CD4-positive, alpha-beta T cell treated with Interferon gamma for 1 hour (primary cell): ENCODE measurements at regions not wholly inside any gene's neighbourhood (a gene's known extent, or its start where the extent isn't known, plus 50 kb on each side); places are given as distances from the start of the nearest gene placed in this dataset.

Source experiments
- DNase-seq: peaks from one replicate; pipeline ENCODE4 v3.0.0-alpha.2; 2020

DNA sequence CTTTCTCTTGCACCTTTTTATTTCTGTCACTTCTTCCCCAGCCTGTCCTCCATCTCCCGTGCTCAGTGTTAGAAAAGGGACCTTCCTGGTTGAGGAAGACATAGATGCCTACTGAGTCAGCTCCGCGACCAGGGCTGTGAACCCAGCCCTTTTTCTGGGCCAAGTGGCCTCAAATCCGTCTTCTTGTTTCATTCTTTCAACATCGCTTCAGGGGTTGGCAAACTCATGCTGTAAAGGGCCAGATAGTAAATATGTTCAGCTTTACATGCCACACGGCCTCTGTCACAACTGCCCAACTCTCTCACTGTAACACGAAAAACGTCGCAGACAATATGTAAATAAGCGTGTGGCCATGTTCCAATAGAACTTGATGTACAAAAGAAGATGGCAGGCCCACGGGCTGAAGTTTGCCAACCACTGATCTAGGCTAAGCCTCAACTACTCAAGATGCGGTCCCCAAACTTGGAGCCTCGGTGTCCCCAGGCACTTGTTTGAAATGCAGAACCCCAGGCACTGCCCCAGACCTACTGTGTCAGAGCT lies 338.4 kb downstream of the MN1 start:
- no peak for DNase-seq

DNA sequence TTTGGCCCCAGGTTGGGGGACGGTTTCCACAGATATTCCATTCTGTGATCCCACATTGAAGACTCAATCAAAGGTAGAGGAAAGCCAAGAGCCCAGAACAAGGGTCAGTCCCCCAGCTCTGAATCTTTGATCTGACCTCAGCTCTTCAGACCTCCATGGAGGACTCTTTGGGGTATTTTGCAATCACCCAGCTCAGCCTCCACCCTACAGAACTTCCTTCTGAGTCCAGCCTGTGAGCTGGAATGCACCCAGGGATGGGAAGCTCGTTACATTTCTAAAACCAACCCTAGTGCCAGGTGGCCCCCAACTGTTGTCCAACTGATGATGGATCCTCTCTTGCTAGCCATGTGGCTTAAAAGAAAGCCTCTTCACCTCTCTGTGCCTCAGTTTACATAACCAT lies 335.3 kb downstream of the MN1 start:
- no peak for DNase-seq

DNA sequence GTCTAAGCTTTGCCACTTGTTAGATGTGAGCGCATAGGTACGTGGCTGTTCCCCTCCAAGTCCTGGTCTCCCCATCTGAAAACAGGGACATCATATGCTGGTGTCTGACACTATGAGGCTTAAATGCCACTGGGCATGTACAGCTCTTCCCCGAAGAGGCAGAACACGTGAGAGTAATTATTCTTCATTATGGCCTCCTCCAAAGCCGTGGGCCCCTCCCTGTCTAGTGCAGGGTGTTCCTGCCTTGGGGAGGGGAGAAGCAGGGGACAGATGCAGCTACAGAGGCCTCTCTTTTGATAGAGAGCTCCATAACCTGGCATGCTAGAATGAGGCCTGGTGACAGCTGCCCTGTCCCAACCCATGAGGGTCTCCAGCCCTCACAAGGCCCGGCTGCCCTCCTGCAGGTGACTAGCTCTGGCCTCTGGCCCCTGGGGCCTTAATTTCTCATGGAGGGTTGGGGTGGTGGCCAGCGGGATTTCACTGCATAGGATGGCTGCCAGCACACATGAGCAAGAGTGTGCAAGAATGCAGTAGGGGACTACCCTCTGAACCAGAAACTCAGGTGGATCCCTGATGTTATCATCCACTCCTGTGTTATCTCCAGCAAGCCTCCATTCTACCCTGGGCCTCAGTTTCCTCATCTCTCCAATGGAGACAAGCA lies 334.6 kb downstream of the MN1 start:
- DNase-seq: no peak

DNA sequence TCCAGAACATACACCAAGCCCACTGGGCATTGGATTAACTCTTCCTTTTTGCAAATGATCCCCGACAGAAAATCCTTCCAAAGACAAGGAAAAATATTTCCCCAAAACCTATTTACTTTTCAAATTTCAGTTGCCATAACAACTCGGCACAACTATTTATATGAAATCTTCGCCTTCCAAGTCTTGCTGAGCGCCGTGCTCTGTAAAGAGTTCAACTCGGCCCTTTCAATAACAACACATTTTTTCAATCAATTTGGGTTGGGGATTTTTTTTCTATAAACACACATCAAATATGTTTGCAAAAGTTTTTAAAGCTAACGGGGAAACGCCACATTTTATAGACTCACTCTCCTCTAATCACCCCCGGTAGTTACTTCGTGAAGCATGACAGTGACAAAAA lies 333.8 kb downstream of the MN1 start:
- no peak for DNase-seq

DNA sequence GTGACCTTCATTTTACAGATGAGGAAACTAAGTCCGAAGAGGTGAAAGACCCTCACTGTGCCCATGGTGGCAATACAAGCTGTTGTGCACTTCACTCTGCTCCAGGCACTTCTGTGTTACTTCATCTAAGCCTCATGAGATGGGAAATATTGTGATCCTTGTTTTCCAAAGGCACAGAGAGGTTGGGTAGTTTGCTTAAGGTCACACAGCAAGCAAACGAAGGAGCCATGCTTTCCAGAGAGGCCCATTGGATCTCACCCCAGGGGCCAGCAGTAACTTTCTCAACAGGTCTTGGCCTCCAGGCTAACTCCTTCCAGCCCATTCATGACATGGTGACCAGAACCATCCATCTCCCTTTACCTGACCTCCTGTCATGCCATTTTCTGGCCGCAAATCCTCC lies 332.8 kb downstream of the MN1 start:
- no peak for DNase-seq

DNA sequence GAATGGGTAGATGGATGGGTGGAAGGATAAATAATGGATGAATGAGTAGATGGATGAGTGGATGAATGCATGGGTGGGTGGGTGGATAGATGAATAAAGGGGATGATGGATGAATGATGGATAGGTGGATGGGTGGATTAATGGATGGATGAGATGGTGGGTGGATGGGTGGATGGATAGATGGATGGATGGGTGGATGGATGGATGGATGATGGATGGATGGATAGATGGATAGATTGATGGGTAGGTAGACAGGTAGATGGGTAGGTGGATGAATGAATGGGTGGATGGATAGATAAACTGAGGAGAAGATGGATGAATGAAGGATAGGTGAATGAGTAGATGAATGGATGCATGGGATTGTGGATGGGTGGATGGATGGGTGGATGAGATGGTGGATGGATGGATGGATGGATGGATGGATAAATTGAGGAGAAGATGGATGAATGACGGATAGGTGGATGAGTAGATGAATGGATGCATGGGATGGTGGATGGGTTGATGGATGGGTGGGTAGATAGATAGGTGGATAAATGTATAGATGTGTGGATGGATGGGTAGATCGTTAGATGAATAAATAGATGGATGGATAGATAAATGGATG lies 331.3 kb downstream of the MN1 start:
- no peak for DNase-seq

DNA sequence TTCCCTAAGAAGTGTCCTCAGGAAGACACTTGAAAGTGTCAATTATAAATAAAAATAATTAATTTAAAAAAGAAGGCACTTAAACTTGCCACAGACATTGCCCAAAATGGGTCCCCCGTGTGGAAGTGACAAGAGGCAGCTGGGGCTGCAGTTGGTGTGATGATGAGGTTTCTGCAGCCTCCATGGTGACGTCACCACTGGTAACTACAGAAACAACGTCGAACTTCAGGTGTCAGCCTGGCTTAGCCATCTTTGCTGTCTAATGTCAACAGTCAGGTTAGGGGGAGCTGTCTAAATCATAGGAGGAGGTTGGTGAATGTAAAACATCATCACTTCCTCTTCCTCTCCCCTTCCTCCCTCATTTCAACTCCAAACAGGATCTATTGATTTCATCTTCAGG lies 328.6 kb downstream of the MN1 start:
- no peak for DNase-seq

DNA sequence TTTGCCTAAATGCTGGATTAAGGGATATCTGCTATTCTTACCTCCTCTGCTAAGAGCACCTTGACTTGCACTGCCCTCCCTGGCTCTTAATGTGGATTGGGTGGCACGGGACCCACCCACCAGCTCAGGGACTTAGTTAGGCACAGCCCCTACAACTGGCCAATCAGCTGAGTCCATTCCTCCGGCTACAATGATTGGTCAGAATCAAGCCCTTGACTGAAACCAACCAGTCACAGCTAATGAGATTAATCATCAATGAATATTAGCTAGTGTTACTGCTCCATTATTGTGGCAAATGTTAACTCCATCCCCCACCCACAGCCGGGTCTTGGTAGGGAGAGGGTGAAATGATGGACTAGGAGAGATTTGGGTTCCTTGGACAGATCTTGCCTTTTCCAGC lies 328.0 kb downstream of the MN1 start:
- no peak for DNase-seq

DNA sequence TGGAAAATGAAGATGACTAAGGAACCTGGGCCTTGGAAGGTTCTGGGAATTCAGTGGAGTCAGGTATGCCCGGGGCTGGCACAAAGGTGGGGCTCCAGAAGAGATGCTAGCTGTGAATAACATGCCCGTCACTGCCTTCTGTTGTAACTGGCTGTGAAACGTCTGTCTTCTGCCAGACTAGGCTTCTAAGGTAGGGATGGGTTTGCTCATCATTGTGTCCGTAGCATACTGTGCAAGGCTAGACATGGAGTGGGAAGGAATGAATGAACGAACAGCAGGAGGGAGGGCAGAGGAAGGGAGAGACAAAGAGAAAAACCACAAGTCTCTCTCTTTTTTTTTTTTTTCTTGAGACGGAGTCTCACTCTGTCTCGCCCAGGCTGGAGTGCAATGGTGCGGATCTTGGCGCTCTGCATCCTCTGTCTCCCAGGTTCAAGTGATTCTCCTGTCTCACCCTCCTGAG lies 327.4 kb downstream of the MN1 start:
- DNase-seq: no peak

DNA sequence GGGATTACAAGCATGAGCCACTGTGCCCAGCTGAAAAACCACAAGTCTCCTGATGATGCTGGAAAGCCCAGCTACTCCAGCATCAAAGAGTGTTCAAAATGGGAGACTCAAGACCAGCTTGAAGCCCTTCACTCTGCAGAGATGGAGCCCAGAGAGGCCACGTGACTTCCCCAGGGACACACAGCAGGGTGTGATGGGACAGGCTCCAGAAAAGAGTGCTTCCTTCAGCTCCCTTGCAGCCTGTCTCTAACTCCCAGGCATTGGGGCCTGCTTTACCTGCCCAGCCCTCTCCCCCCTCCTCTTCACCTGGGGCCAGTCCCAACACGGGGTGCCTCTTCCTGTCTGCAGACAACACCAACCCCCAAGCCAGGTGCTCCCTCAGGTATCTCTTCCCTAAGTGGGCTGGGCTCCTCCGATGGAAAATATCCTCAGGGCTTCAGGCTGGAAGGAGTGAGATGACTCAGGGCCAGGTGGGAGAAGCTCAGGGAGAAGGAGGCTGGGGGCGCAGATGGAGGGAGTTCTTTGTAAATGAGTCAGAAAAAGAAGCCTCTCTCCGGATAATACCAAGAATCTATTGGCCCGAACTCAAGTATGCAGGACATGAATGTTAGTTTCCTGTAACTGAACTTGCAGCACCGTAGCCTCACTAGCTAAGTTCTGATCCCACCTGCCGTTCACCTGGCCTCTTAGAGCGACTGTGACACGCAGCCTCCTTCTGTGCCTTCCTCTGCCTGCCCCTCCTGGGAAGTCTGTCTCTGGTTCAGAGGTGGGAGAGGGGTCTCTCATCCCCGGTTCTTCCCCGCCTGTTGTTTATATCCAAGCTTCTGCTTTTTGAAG lies 326.6 kb downstream of the MN1 start:
- no peak for DNase-seq

DNA sequence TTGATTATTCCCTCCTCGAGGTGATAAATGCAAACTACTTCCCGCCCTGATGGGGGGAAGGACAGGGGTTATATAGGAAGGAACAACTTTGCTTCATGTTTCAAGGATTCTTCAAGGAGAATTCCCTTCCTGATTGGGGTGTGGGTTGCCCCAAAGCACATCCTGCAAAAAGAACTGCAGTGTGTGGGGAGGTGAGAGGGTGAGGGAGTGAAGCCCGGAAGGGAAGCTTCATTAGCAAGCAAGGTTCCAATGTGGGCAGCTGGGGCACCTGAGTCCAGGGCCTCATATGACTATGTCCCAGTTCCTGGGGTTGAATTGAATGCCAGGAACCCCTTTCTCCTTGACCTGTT lies 326.0 kb downstream of the MN1 start:
- no peak for DNase-seq

DNA sequence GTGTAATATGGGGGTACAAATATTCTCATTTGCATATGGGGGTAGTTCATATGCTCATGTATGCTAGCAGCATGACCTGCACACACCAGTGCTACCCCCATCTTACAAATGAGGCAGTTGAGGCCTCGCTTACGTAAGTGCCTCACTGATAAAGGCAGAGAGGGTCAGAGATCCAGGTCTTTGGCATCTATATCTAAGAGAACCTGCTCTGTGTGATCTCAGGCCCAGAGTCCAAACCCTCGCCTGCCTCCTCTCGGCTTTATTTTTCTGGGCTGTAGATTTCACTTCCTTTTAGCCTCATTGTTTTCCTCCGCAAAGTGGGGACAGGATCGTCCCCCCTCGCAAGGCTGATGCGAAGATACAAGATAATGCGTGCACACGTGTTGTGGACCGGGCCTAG lies 325.2 kb downstream of the MN1 start:
- DNase-seq: no peak

DNA sequence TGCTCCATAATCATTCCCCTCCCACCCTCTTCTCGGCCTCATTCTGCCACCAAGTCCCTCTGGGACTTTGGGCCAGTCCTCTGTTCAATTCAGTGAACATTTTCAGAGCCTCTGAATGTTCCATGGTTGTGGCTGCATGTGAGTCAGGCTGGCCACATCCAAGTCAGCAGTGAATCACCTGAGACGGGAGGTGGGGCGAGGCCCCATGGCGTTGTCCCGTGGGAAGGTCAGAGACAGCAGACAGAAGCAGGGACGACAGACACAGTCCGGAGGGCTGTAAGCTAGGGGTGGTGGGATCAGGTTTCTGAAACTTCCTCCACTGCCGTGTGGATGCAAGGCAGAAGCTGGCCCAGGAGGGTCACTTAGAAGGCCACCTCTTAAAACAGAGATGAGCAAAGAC lies 324.8 kb downstream of the MN1 start:
- DNase-seq: no peak

DNA sequence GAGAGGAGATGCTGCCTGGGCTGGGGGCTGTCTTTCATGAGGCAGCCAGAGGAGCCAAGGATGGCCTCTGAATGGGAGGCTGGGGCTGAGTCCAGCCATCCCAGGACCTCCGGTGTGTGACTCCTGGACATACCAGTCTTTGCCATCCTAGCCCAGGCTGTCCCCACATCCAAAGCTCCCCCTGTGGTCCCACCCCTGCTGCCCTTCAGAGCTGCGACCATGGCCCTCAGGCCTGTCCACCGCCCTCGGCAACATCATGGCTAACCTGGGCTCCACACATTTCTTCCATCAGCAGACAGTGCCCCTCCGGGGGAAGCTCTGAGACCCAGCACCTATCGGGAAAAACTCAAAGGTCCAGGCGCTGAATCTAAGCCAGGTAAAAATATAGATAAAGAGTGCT lies 324.4 kb downstream of the MN1 start:
- no peak for DNase-seq

DNA sequence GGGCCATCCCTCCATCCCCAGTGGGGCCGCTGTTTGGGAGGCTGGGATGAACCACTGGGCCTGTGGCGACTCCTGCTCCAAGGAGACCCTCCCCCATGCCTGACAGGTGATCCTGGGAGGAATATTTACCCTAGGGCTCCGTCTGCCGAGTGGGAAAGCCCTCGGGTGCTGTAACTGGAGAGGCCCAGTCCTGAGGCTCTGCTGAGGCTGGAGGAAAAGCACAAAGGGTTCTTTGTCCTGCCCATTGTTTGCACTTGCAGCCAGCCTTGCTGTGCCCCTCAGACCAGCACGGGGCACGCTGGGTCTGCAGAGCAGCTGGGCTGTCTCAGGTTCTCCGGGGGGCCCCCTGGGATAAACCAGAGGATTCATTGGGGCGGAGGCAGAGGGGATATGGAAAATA lies 321.1 kb downstream of the MN1 start:
- DNase-seq: no peak

DNA sequence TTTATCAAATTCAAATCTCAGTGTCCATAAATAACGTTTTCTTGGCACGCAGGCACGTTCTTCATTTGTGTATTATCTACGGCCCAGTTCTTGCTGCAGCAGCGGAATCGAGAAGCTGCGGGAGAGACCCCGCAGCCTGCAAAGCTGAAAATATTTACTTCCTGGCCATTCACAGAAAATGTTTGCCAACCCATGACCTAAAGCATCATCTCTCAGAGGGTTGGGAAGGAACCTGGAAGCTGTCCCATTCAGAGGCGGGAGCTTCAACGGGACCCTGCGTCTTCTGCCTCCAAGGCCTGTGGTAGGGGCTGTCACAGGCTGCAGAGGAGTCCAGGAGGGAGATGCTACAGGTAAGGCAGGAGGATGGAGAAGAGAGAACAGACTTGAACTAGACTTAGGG lies 319.2 kb downstream of the MN1 start:
- DNase-seq: no peak

DNA sequence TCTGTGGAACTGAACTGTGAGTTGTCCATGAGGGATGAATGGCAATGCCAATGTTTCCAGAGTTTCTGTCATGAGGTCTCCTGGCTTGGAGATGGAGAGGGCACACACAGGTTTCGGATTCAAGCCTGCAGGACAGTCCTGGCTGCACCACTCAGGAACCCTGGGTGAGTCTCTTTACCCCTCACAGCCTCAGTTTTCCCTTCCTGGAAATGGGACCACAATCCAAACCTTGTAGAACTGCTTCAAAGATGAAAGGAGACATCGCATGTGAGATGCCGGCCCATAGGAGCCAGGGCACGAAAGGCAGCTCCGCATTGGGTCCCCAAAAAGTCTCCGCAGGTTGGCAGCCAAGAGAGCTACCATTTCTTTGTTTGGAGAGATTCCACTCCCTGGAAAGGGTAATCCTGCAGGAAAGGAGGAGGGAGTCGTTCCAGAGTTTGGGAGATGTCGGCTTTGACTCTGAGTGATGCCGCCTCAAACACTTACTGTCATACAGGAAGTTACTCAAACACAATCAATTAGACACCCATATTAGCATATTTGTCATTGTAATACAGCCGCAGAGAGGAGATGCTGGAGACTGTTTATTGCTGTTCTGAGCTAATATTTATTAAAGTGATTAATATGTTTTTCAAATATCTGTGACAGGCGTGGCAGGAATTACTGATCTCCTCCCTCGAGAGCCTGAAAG lies 318.3 kb downstream of the MN1 start:
- DNase-seq: no peak

DNA sequence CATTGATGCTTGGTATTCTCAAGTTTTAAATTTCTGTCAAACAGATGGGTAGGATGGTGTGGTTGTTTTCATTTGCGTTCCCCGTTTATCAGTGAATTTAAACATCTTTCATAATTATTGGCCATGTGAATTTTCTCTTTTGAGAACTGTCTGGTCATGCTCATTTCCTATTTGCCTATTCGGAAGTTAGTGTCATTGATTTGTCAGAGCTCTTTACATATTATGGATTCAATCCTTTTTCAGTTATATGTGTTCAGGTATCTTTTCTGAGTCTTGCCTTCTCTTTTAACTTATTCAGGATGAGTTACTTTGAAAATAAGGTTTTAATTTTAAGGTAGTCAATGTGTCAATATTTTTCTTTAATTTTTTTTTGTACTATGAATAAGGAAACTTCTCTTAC lies 315.7 kb downstream of the MN1 start:
- no peak for DNase-seq

DNA sequence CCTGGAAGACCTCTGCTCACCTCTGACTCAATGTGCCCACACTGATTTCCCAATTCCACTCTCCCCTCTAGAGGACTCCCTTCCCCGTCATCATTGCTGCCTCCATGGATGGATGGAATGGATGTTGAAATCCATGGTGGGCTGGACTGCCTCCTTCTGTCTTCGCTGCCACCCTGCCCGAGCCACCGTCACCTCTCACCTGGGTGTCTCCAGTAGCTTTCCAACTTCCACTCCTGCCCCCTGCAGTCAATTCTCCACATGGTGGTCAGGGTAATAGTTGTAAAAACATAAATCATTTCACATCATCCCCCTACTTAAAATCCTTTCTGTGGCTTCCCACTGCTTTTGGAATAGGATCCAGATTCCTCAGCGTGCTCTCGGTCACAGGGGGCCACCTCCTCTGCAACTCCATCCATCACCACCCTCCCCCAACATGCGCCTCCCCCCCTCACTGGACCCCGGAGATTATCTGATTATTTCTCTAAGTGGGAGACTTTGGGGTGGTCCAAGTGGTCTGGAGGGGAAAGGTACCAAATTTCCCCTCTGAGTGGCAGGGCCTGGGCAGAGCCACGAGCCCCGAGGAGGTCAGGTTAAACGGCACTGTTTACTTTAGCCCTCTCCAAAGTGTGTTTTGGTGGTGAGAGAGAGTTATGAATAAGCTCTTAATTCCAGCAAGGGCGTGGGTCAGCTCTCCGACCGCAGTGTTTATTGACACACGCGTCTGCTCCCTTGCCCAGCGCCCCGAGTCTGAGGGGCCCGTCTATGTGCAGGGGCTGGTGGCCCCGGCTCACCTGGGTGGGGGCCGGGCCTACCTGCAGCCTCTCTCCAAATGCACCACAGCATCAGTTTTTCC lies 313.7 kb downstream of the MN1 start:
- DNase-seq: no peak

DNA sequence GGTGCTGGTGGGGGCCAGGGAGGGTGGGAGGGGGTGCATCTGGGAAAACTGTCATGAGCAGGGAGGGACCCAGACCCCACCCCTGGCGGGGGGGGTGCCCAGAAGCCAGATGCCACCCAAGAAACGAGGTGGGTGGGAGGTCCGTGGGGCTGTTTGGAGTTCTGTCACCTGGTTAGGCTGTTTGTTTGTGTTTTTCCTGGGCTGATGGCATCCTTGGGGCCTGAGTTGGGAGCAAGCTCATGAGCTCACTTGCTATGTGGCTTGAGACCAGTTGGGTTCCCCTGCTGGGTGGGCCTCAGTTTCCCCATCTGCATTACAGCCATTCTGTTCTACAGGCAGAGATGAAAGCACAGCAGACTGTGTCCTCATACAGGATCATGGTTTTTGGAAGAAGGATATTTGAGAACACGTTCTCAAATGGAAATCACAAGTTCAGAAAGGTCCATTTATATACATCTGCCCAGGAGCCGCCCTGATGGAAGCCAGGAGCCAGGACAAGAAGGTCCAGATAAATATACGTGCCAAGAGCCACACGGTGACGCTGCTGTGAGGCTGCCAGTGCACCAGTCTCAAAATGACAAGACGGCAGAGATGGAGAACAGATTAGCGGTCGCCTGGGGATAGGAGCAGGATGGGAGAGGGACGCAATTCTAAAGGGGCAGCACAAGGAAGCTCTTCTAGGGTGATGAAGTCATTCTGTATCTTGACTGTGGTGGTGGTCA lies 312.9 kb downstream of the MN1 start:
- no peak for DNase-seq

DNA sequence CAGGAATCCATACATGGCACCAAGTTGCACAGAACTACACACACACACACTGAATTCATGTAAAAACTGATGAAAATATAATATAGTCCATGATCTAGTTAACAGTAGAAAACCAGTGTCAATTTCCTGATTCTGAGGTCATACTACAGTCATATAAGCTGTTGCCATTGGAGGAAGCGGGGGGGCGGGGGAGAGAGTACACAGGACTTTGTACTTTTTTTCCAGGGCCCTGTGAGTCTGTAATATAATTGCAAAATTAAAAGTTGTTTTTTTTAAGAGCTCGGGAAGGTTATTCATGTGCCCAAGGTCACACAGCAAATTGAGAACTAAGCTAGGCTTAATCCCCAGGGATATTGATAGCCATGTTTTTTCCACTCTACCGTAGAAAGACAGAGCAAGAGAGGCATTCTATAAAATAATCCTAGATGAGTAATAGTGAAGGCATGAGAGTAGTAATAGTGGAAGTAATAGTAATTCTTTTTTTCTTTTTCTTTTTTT lies 312.3 kb downstream of the MN1 start:
- DNase-seq: no peak

DNA sequence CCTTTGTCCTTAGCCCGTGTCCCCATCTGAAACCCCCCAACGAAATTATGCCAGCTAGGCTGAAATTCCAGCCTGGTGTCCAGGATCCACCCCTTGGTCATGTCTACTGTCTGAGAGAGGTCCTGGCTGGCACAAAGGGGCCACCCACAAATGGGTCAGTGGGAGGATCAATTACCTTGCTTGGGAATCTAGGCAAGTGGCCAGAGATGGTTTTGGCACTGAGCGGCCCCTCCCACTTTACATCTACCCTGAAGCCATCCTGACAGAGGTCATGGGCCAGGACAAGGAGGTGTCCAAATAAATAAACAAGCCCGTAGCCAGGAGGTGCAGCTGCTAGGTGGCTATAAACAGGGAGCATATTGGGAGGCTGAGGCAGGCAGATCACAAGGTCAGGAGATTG lies 311.5 kb downstream of the MN1 start:
- DNase-seq: no peak
